AG04449 (cell line): ENCODE measurements at regions not wholly inside any gene's neighbourhood (a gene's known extent, or its start where the extent isn't known, plus 50 kb on each side); places are given as distances from the start of the nearest gene placed in this dataset.

Source experiments
- CTCF ChIA-PET: fragments of 350-600 bp; formaldehyde crosslinking; extraction: SDS; loops from one replicate; lab custom pipeline; 2021; ENCODE audit warnings: antibody characterized with exemption; lab: Yijun Ruan, JAX
- POLR2A ChIA-PET: fragments of 400-600, 350-600 bp; formaldehyde crosslinking; extraction: SDS; loops from one replicate; lab custom pipeline; 2020; ENCODE audit warnings: antibody characterized with exemption, inconsistent platforms; lab: Yijun Ruan, JAX
- DNase-seq: peaks from one replicate; pipeline ENCODE4 v3.0.0-alpha.2; 2010; ENCODE audit warnings: low read depth, low spot score
- H3K4me3 ChIP-seq: 2 replicates; pipeline ENCODE4 v1.5.1; 2011; ENCODE audit warnings: low read depth, mild to moderate bottlenecking, control low read depth, low read length
- TF ChIP-seq, protein P1 (sequence below): IDR thresholded peaks from one replicate; pipeline ENCODE4 v1.5.1; 2011; ENCODE audit warnings: mild to moderate bottlenecking, moderate library complexity, low read length, control low read depth, inconsistent platforms; ENCODE audit not compliant: insufficient read depth; ENCODE audit errors: missing control alignments

- ChIA-PET CTCF (no interaction called here), POLR2A (no interaction called here)
These were observed 105.1 kb downstream of the TRMT11 start for GRCh38 chr6:126091466-126091865.

GRCh38 chr6:126093108-126093507, 106.8 kb downstream of the TRMT11 start:
- TF ChIP-seq, protein P1, sequence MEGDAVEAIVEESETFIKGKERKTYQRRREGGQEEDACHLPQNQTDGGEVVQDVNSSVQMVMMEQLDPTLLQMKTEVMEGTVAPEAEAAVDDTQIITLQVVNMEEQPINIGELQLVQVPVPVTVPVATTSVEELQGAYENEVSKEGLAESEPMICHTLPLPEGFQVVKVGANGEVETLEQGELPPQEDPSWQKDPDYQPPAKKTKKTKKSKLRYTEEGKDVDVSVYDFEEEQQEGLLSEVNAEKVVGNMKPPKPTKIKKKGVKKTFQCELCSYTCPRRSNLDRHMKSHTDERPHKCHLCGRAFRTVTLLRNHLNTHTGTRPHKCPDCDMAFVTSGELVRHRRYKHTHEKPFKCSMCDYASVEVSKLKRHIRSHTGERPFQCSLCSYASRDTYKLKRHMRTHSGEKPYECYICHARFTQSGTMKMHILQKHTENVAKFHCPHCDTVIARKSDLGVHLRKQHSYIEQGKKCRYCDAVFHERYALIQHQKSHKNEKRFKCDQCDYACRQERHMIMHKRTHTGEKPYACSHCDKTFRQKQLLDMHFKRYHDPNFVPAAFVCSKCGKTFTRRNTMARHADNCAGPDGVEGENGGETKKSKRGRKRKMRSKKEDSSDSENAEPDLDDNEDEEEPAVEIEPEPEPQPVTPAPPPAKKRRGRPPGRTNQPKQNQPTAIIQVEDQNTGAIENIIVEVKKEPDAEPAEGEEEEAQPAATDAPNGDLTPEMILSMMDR, result no peak
- no peak overlapping the region for H3K4me3 ChIP-seq
- no peak for DNase-seq
- ChIA-PET CTCF (no interaction called here), POLR2A (no interaction called here)

More at GRCh38 chr6:126091466-126091865, 105.1 kb downstream of the TRMT11 start:
- TF ChIP-seq, protein P1, result no peak
- DNase-seq, result no peak
- no peak overlapping the region for H3K4me3 ChIP-seq

- no peak overlapping the region for H3K4me3 ChIP-seq
- POLR2A ChIA-PET, result no interaction called here
- CTCF ChIA-PET, result interaction anchor here (0.8 kb wide), 1 partner anchor 14 kb away, joined by 3 read pairs; no protein-coding TSS in a partner anchor
- TF ChIP-seq, protein P1, result no peak
- no peak for DNase-seq
These were observed 108.1 kb downstream of the TRMT11 start for GRCh38 chr6:126094411-126094810.

DNA sequence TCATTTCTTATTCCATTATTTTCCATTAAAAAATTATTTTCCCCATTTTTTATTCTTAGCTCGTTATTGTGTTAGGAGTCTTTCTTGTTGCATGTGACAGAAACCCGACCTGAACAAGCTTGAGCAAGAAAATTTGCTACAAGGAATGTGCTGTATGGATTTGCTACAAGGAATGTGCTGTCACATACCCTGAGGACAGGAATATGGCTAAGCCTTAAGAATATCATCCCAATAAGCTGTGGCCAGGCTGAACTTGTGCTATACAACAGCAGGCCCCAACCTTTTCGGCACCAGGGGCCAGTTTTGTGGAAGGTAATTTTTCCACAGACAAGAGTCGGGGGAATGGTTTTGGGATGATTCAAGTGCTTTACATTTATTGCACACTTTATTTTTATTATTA, 114.0 kb downstream of the TRMT11 start:
- POLR2A ChIA-PET, result no interaction called here
- H3K4me3 ChIP-seq, result no peak overlapping the region
- DNase-seq, result no peak
- TF ChIP-seq, protein P1, result no peak
- CTCF ChIA-PET, result no interaction called here

GRCh38 chr6:126102358-126102757, 116.0 kb downstream of the TRMT11 start:
- POLR2A ChIA-PET, result no interaction called here
- no peak for DNase-seq
- TF ChIP-seq, protein P1, result no peak
- CTCF ChIA-PET, result no interaction called here
- H3K4me3 ChIP-seq, result no peak overlapping the region

- no peak overlapping the region for H3K4me3 ChIP-seq
- ChIA-PET CTCF (no interaction called here), POLR2A (no interaction called here)
- DNase-seq, result no peak
- TF ChIP-seq, protein P1, result no peak
These were observed 117.7 kb downstream of the TRMT11 start for GRCh38 chr6:126103993-126104392.
